ENCODE measurements at regions not wholly inside any gene's neighbourhood (a gene's known extent, or its start where the extent isn't known, plus 50 kb on each side); places are given as distances from the start of the nearest gene placed in this dataset.

DNA sequence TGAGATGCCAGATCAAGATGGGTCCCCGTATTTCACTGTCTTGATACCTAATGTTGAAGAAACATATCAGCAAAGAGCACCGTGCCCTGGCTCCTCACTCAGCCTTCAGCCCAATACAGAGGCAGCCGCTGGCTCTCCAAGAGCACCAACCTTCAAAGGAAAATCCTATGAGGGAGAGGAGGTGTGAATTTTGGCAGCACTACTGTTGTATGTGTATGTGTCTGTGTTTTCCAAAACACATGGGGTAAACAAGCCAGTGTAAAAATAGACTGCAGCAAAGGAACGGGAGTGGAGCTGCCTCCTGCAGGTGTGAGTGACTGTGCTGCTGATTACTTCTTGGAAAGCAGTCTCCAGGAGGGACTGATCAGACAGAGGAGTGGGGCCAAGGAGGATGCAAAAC lies 194.0 kb upstream of the CDH5 start:
- TF ChIP-seq, protein P1, sequence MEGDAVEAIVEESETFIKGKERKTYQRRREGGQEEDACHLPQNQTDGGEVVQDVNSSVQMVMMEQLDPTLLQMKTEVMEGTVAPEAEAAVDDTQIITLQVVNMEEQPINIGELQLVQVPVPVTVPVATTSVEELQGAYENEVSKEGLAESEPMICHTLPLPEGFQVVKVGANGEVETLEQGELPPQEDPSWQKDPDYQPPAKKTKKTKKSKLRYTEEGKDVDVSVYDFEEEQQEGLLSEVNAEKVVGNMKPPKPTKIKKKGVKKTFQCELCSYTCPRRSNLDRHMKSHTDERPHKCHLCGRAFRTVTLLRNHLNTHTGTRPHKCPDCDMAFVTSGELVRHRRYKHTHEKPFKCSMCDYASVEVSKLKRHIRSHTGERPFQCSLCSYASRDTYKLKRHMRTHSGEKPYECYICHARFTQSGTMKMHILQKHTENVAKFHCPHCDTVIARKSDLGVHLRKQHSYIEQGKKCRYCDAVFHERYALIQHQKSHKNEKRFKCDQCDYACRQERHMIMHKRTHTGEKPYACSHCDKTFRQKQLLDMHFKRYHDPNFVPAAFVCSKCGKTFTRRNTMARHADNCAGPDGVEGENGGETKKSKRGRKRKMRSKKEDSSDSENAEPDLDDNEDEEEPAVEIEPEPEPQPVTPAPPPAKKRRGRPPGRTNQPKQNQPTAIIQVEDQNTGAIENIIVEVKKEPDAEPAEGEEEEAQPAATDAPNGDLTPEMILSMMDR (IDR thresholded peaks at IDR 0.05): no peak

DNA sequence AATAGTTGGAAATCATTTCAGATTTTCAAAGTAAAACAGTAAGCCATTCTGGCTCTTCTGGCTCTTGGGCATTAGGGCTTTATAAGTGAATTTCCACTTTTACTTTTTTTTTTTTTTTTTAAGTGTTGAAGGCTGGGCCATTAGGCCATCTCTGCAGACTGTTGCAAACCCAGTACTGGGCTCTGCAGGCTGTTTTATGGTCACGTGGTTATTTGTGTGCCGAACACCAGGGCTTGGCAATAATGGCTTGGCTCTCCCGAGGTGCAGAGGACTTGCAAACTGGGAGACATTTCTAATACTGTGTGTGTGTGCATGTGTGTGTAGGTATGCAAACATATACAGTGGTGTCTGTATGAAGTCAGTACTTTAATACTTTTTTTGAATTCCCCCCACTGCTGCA lies 194.9 kb upstream of the CDH5 start:
- TF ChIP-seq, protein P1 (IDR thresholded peaks at IDR 0.05): no peak

- TF ChIP-seq, protein P1 (IDR thresholded peaks at IDR 0.05): no peak
These were observed 195.5 kb upstream of the CDH5 start for GRCh38 chr16:66170989-66171388.

- TF ChIP-seq, protein P1 (IDR thresholded peaks at IDR 0.05): no peak
These were observed 196.7 kb upstream of the CDH5 start for GRCh38 chr16:66169817-66170216.

GRCh38 chr16:66168777-66169176 lies 197.7 kb upstream of the CDH5 start:
- TF ChIP-seq, protein P1 (IDR thresholded peaks at IDR 0.05): no peak

GRCh38 chr16:66167564-66168291 lies 198.8 kb upstream of the CDH5 start:
- TF ChIP-seq, protein P1 (IDR thresholded peaks at IDR 0.05): peak; percentile 17; the same call in 1 of the 2 replicates

DNA sequence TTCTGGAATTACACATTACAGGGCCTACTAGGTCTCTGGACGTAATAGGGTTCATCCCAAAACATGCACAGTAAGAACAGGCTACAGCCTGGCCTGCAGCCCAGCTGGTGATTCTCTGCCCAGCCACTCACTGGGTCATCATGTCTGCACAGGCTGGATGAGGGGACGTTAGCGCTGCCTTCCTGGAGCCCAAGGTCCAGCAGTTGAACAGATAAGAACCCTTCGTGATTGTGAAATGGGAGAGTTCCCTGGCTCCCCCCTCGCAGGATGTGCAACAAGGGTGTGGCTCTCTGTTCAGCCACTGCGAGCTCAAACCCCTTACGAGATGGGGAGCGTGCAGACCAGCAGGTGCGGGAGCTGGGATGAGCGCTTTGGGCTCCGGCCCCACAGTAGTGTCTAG lies 200.0 kb upstream of the CDH5 start:
- TF ChIP-seq, protein P1 (IDR thresholded peaks at IDR 0.05): no peak

DNA sequence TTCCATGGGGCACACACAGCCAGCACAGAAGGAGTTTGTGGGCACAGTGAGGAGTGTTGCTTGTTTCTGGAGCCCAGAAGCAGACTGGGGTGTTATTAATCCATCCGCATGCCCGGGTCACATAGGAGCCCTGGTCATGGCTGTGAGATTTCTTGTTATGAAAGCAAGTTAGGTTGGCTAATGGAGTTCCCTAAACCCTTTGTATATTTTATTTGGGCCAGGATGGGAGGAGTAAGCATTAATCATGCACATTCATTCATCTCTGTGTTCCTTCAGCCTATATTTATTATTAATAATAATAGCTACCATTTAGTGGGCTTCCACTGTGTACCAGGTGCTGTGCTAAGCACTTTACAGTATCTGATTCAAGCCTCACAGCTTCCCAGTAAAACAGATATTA lies 200.6 kb upstream of the CDH5 start:
- TF ChIP-seq, protein P1 (IDR thresholded peaks at IDR 0.05): no peak
